ENCODE measurements at regions not wholly inside any gene's neighbourhood (a gene's known extent, or its start where the extent isn't known, plus 50 kb on each side); places are given as distances from the start of the nearest gene placed in this dataset.

GRCh38 chr13:59501004-59501403, 662.7 kb downstream of the DIAPH3 start:
- peaks cover 0 to 4% (median 0%) of the 10 kb centered on the region in 3 donors for H3K27me3 ChIP-seq (ENCODE audit: insufficient read depth in 3 of 3, low read length in 2 of 3)
- H3K4me1 ChIP-seq: no peaks in the 10 kb centered on the region
- no peaks in the 10 kb centered on the region for H3K36me3 ChIP-seq (ENCODE audit: insufficient read depth in 1 of 2, low read depth in 1 of 2)
- 88 to 95% (median 92%) methylated on average over 4 of the region's 4 CpGs for WGBS, 3 donors
- H3K9me3 ChIP-seq: no peaks in the 10 kb centered on the region
- TF ChIP-seq, protein P1, sequence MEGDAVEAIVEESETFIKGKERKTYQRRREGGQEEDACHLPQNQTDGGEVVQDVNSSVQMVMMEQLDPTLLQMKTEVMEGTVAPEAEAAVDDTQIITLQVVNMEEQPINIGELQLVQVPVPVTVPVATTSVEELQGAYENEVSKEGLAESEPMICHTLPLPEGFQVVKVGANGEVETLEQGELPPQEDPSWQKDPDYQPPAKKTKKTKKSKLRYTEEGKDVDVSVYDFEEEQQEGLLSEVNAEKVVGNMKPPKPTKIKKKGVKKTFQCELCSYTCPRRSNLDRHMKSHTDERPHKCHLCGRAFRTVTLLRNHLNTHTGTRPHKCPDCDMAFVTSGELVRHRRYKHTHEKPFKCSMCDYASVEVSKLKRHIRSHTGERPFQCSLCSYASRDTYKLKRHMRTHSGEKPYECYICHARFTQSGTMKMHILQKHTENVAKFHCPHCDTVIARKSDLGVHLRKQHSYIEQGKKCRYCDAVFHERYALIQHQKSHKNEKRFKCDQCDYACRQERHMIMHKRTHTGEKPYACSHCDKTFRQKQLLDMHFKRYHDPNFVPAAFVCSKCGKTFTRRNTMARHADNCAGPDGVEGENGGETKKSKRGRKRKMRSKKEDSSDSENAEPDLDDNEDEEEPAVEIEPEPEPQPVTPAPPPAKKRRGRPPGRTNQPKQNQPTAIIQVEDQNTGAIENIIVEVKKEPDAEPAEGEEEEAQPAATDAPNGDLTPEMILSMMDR (IDR thresholded peaks at IDR 0.05): no peak
- intact Hi-C loops (cut with DNase I): no loop called here
- no peak overlapping the region for H3K27ac ChIP-seq
- H3K4me3 ChIP-seq: no peak overlapping the region
- no peak for DNase-seq
- no peak for ATAC-seq

- TF ChIP-seq, protein P1 (IDR thresholded peaks at IDR 0.05): no peak
- no peaks in the 10 kb centered on the region for H3K27me3 ChIP-seq (ENCODE audit: insufficient read depth in 3 of 3, low read length in 2 of 3)
- DNase-seq (no peak), ATAC-seq (no peak)
- no peak overlapping the region for H3K4me3 ChIP-seq
- intact Hi-C loops (cut with DNase I): no loop called here
- 67 to 70% (median 70%) methylated on average over 5 of the region's 5 CpGs for WGBS, 3 donors
- H3K36me3 ChIP-seq (ENCODE audit: insufficient read depth in 1 of 2, low read depth in 1 of 2): no peaks in the 10 kb centered on the region
- no peak overlapping the region for H3K27ac ChIP-seq
- H3K4me1 ChIP-seq: no peaks in the 10 kb centered on the region
- no peaks in the 10 kb centered on the region for H3K9me3 ChIP-seq
Observed at GRCh38 chr13:59504407-59504806, 659.3 kb downstream of the DIAPH3 start.

- ATAC-seq (no peak), DNase-seq (no peak)
- Histone ChIP-seq H3K27ac (no peak overlapping the region), H3K4me1 (no peaks in the 10 kb centered on the region), H3K36me3 (ENCODE audit: insufficient read depth in 1 of 2, low read depth in 1 of 2) (no peaks in the 10 kb centered on the region), H3K27me3 (ENCODE audit: insufficient read depth in 3 of 3, low read length in 2 of 3) (no peaks in the 10 kb centered on the region), H3K4me3 (no peak overlapping the region), H3K9me3 (no peaks in the 10 kb centered on the region)
- WGBS, 3 donors: 46 to 63% (median 51%) methylated on average over 4 of the region's 4 CpGs
- intact Hi-C loops (cut with DNase I): no loop called here
- TF ChIP-seq, protein P1 (IDR thresholded peaks at IDR 0.05): no peak
Observed at GRCh38 chr13:59510386-59510785, 653.3 kb downstream of the DIAPH3 start.

DNA sequence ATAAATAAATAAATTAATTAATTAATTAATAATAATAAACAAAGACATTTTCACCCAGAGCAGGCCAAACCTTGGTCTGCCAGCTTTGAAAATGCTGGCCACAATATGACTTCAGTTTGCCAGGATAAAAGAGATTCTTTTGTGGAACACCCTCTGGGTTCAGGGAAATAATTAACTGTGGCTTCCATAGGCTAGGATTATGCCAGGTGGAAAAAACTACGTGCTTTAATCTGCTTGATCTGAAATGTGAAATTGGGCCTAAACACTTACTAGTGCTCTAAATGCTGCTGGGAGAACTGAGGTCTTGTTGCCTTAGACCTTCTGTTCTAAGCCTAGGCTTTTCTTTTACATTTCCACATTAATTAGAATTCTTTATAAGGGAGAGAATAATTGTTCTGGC, 650.0 kb downstream of the DIAPH3 start:
- no peak for DNase-seq
- intact Hi-C loops (cut with DNase I): no loop called here
- H3K27me3 ChIP-seq (ENCODE audit: insufficient read depth in 3 of 3, low read length in 2 of 3): no peaks in the 10 kb centered on the region
- H3K36me3 ChIP-seq (ENCODE audit: insufficient read depth in 1 of 2, low read depth in 1 of 2): no peaks in the 10 kb centered on the region
- no peaks in the 10 kb centered on the region for H3K9me3 ChIP-seq
- H3K4me3 ChIP-seq: no peak overlapping the region
- 34 to 46% (median 41%) methylated on average over 1 of the region's 1 CpG for WGBS, 3 donors
- no peaks in the 10 kb centered on the region for H3K4me1 ChIP-seq
- ATAC-seq: no peak
- TF ChIP-seq, protein P1 (IDR thresholded peaks at IDR 0.05): no peak
- no peak overlapping the region for H3K27ac ChIP-seq

GRCh38 chr13:59514316-59514715, 649.4 kb downstream of the DIAPH3 start:
- TF ChIP-seq, protein P1 (IDR thresholded peaks at IDR 0.05): no peak
- no peaks in the 10 kb centered on the region for H3K9me3 ChIP-seq
- H3K4me3 ChIP-seq: no peak overlapping the region
- H3K36me3 ChIP-seq (ENCODE audit: insufficient read depth in 1 of 2, low read depth in 1 of 2): no peaks in the 10 kb centered on the region
- DNase-seq (no peak), ATAC-seq (no peak)
- intact Hi-C loops (cut with DNase I): no loop called here
- no peaks in the 10 kb centered on the region for H3K4me1 ChIP-seq
- H3K27ac ChIP-seq: no peak overlapping the region
- H3K27me3 ChIP-seq (ENCODE audit: insufficient read depth in 3 of 3, low read length in 2 of 3): no peaks in the 10 kb centered on the region
- 94 to 97% (median 97%) methylated on average over 5 of the region's 5 CpGs for WGBS, 3 donors

All from psoas muscle (tissue), 7 donors.